SH-SY5Y (cell line): ENCODE measurements at regions not wholly inside any gene's neighbourhood (a gene's known extent, or its start where the extent isn't known, plus 50 kb on each side); places are given as distances from the start of the nearest gene placed in this dataset.

ENCODE experiments used
- GATA2 ChIP-seq: IDR thresholded peaks from 2 replicates; pipeline ENCODE4 v1.6.1; 2011; ENCODE audit warnings: mild to moderate bottlenecking, low read depth, low read length
- GATA3 ChIP-seq: IDR thresholded peaks from 2 replicates; pipeline ENCODE4 v1.6.1; 2011; ENCODE audit warnings: low read depth, mild to moderate bottlenecking, low read length, moderate library complexity

GRCh38 chr1:87723193-87723592, 394.5 kb downstream of the LMO4 start:
- TF ChIP-seq GATA2 (no peak), GATA3 (no peak)
